Hippocampal formation (tissue), 2 donors: ENCODE measurements at regions not wholly inside any gene's neighbourhood (a gene's known extent, or its start where the extent isn't known, plus 50 kb on each side); places are given as distances from the start of the nearest gene placed in this dataset.

Experiments used
- DNase-seq, 2 donors: peaks; one replicate each; lab custom pipeline; 2025; lab: John Stamatoyannopoulos, UW

DNA sequence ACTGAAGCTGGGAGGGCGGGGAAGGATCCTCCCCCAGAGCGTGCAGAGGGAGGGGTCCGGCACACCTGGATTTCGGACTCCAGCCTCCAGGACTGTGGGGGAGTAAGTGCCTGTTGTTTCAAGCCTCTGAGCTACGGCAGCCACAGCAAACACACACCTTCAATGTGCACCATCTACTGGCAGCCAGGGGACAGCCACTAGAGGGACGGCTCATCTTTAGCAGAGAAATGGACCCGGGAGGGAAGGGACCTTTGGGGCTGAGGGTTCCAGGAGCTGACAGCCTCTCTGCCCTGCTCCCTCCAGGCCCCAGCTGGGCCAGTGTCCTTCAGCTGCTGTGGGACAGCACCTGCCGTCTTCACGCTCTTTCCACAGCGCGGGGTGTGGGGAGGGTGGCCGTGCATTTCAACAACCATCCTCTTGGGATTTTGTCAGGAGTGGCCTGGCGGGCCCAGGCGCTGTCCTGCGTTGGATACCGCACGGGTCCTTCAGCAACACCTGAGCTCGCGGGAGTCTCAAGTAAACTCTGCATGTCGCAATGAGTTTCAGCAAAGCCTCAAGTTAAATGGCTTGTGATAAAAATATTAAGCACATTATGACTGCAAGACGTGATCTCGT, 209.2 kb upstream of the C14orf180 start:
- DNase-seq = peak in 1 of 2 donors; percentile 10

DNA sequence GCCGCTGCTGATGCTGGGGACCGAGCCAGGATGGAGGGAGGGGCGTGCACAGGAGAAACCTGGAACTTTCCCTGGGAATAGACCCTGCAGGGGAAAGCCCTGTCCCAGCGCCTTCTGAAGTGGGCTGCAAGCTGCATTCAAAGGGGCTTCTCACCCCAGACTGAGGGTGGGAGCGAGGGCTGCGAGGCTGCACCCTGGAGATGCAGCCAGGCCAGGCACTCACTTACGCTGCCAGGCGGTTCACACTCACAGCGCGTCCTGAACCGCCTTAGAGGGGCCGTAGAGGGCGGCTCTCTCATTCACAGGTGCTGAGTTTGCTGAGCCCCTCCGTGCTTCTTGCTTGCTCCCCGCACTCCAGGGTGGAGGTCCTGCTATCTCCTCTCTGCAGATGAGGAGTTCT, 208.5 kb upstream of the C14orf180 start:
- no peak for DNase-seq

DNA sequence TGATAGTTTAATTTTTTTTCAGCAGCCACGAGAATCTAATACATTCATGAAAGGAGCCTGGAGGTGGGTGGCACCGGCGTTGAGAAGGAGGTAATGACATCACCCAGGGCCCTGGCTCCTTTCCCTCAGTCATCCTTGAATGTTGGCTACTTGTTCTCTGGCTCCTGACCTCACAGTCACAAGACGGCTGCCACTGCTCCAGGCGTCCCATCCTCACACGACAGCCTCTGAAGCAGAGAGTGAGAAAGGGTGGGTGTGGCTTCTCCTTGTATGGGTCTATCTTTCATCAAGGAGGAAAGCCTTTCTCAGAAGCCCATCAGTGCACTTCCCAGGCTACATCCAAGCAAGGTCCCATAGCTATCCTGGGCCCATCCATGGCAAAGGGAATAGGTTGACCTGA, 207.6 kb upstream of the C14orf180 start:
- no peak for DNase-seq

DNA sequence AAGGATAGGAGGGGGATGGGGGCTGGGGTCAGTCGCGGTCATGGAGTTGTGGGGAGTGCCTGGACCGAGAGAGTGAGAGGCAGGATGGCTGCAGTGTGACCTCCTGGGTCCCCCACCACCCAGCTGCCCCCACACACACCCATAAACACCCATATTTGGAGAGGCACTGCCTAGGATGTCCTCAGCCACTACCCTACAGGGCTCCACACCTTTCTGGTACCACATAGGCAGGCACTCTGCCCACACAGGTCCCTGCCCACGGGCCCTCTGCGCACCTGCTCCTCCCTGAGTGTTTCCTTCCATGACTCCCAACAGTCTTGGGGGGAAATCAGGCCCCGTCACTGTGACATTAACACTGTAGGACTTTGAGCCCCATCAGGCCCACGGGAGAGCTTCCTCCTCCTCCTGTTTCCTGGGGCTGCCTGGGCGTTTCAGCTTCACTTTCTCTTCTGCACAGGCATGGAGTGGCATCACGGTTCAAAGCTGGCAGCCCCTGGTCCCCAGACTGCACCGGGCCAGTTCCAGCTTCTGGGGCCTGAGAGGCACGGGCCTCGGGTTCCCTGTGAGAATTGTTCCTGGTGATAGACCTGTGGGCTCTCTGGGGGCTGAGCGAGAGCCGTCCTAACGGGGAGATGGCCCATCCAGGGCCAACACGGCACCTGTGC, 207.0 kb upstream of the C14orf180 start:
- no peak for DNase-seq

GRCh38 chr14:104373055-104373854, 206.3 kb upstream of the C14orf180 start:
- no peak for DNase-seq

DNA sequence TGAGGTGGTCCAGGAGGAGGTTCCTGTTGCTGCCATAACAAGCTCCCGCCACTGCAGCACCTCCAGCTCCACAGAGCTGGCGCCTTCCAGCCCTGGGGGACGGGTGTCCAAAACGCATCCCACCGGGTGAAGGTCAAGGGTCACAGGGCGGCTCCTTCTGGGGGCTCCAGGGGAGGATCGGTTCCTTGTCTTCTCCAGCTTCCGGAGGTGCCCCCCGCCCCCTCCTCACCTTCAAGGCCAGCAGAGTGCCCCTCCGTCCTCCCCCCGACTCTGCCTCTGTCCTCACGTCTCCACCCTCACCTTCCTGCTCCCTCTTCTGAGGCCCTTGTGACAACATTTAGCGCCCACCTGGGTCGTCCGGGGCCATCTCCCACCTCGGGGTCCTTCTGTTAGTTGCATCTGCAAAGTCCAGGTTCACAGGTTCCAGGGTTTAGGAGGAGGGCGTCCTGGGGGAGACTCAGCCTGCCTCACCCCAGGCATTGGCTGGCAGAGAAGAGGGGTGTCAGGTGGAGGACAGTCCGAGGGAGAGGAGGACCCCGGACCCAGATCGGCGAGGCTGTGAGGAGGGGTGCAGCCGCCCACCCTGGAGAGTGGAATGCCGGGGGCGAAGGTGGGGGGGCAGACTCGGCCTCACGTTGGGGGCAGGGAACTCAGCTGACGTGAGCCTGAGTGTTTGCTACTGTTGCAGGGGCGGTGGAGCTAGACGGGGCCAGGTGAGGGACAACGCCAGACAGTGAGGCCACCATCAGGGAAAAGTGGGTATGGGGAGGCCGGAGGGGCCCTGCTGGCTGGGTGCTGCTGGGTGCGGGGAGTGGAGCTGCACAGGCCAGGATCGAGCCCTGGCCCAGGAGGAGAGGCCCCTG, 205.5 kb upstream of the C14orf180 start:
- DNase-seq = no peak

DNA sequence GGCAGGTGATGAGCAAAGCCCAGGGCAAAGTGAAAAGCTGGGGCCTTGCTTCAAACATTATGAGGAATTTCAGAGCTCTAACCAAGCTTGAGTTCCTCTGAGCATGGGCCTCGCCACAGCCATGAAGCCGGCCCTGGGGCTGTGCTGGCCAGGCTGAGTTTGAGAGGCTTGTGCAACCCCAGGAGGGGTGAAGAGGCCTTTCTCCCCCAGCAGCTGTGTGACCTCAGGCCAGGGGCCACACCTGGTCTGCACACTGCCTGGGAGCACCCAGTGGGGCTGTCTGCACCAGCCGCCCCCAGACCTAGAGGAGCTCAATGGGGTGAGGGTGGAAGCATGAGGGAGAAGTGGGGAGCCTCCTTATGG, 204.9 kb upstream of the C14orf180 start:
- DNase-seq = no peak

DNA sequence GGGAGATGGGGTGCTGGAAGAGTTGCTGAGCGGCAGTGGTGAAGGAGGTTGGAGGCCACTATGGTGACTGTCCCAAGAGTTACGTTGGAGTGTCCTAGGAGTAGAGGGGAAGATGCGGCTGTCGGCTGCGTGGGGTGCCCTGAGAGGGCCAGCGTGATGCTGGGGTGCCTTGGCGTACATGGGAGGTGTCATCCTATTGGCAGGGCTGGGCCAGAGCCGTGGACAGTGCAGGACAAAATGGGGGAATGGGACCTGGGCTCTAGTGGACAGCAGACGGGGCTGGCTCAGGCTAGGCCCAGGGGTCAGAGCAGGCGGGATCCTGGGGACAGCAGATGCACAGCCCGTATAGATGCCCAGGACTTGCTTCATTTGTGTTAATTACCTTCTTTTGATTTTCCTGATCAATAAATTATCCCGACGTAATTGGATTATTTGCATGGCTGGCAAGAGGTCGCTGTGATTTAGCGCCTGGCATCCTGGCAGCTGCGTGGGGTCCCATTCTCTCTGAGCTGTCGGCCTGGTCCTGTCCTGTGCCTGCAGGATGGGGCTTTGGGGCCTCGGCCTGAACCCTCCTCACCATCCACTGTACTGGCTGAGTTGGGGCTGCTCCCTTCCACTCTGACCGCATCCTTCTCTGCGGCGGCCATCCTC, 203.9 kb upstream of the C14orf180 start:
- DNase-seq = no peak

DNA sequence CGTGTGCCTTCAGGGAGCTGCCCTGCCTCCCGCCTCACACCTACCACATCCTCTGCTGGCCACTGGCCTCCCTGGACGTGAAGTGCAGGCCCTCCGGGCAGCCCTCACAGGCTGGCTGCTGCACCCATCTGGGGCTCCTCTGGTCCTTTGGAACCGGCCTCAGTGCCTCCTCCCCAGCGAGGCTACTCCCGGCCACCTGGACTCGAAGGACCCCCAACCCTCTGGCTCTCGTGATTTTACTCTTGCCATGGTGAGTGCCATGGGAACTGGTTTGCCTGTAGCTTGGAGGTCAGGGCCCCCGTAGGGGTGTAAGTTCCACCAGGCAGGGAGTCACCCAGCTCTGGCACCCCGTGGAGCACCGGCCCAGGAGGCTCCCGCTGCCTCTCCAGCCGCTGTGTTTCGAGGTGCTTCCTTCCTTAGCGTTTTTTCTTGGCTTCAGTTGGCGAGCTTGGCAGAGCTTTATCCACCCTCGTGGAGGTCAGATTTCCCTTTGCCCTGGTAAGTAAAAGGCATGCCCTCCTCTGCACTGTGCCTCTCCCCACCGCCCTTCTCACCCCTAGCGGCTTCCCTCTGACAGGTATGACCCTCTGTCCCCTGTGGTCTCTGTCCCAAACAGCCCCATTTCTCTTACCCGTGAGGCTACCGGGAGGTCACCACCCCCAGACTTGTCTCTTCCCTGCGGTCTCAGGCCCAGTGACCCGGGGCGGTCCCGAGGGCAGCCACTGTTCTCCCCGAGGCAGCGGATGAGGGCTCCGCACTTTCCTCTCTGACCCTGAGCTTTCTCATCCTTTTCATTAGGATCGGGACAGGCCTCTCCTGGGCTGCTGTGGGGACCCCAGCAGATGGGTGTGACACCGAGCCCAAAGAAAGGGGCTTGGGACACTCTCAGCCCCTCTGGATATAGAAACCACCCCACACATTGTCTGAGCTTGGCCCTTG, 203.1 kb upstream of the C14orf180 start:
- DNase-seq = no peak

- DNase-seq = no peak
Observed at GRCh38 chr14:104377256-104377655, 202.3 kb upstream of the C14orf180 start.

- DNase-seq = no peak
Observed at GRCh38 chr14:104378698-104379113, 200.9 kb upstream of the C14orf180 start.

DNA sequence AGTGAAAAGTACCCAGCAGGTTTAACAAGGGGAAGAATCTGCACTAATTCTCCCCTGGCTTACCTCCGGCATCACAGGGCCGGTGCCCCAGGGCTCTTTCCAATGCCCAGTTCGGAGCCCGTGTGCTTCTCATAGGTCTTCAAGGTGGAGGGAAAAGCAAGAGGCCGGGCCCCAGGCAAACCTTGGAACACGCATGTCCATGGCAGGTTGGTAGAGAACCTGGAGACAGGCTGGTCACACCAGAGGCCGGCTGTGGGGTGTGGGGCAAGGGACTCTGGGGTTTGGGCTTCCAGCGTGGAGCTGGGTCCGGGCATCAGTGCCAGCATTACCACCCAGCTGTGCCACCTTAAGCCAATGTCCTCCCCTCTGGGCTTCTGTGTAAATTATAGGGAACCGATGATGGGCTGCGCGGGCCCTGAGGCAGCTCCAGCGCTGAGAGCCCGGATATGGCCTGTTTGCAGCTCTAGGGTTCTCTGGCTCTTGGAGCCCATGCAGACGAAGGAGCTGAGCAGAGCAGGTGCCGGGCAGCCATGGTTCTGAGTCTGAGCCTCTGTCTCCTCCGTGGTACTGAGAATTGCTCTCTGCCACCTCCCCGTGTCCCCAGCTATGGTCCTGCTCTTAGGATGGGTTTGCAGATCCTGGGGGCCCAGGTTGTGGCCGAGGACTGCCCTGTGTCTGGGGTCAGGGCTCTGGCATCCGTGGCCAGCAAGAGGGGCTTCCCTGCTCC, 197.0 kb upstream of the C14orf180 start:
- DNase-seq = no peak

GRCh38 chr14:104383088-104383995, 196.2 kb upstream of the C14orf180 start:
- no peak for DNase-seq

GRCh38 chr14:104383996-104384775, 195.4 kb upstream of the C14orf180 start:
- no peak for DNase-seq

DNA sequence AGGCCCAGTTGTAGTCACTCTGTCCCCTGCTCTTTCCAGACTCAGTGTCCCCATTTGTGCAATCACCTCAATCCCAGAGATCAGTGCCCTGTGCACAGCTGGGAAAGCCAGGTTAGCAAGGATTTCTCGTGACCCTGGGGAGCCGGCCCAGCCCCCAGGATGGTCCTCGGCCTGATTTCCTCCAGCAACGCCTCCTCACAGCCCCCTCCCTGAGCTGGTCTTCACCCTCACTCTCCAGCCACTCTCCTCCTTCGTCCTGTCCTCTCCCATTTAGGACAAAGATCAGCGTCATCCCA, 194.8 kb upstream of the C14orf180 start:
- no peak for DNase-seq

DNA sequence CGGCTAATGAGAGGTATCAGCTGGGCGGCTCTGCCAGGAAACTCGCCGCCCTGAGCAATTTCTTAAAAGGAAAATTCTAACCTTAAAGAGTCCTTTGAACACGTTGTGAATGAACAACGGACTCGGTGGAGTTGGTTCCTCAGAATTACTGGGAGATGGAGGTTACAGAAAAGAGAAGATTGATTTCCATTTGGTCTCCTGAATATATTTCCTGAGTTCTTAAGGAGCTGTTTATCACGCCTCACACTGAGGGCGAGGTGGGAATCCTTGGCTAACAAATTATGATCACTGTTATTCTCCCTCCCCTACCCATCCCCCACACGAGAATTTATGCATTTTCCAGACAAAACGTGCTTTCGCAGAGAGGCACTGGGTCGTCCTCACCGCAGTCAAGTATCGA, 194.5 kb upstream of the C14orf180 start:
- DNase-seq = no peak

DNA sequence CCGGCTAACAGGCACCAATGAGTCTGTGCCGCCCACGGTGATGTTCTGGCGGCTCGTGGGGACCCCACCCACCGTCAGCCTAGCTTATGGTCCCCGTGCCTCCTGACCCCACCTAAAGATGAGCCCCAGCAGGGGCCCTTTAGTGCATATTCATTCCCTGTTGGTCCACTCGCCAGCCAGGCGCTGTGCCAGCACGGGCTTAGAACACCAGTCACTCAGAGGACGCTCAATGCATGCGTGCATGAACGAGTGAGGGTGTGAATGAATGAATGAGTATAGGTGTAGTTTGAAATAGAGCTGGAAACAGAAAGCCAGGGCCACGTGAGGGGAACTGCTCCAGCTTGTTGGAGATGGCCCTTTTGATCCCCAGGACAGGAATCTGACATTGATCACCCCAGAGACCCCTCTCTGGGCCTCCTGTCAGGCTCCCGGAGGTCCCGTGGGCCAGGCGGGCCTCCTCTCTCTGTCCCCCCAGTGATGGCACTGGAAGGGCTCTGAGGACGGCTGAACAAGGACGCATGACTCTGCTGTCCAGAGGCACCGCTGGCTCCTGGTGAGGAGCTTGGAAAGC, 193.9 kb upstream of the C14orf180 start:
- no peak for DNase-seq
